Iris pigment epithelial cell (primary cell): ENCODE measurements at regions not wholly inside any gene's neighbourhood (a gene's known extent, or its start where the extent isn't known, plus 50 kb on each side); places are given as distances from the start of the nearest gene placed in this dataset.

ENCODE experiments used
- DNase-seq: peaks from one replicate; pipeline ENCODE4 v3.0.0-alpha.2; 2011; ENCODE audit warnings: low read depth

DNA sequence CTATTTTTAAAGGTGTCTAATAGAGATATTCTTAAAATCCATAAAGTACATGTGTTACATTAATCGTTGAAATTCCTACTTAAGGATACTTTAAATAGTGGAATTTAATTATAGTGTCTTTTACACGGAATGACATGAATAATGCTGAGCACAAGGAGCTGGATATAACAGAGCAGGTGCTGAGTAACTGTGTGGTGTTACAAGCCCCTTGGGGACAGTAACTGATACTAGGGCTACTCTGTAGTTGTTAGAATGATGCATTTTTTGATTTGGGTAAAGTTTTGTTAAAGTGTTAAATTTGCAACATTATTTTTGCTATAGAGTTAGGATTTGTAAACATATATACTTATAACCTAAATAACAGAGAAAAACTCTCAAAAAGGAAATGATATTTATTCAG lies 1496.1 kb downstream of the OTOL1 start:
- DNase-seq, result no peak

DNA sequence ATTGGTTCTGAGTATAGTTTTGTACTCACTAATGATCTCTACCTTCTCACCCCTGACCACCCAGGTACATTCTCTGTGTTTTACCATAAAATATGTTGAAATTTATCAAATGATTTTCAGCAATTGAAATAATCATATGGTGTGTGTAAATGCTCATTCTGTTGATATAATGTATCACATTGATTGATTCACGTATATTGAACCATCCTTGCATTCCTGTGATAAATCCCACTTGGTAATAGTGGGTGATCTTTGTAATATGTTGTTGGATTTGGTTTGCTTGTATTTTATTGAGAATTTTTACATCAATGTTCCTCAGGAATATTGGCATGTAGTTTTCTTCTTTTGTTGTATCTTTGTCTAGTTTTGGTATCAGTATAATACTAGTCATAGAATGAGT lies 1497.6 kb downstream of the OTOL1 start:
- DNase-seq, result no peak

DNA sequence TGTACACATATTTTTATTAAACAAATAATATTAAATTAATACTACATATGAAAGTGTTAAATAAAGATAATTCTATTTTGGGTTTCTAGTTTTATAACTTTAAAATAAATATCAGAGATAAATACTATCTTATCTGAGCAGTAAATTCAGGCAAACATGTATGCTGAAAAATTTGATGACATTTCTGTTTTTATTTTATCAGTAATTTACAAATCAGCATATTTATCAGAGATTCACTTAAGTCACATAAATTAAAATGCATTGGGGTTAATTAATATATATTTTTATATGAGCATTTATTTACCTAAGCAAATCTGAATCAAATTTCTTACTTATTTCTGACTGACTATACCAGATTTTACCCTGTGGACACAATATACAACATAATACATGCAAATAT lies 1499.8 kb downstream of the OTOL1 start:
- no peak for DNase-seq

DNA sequence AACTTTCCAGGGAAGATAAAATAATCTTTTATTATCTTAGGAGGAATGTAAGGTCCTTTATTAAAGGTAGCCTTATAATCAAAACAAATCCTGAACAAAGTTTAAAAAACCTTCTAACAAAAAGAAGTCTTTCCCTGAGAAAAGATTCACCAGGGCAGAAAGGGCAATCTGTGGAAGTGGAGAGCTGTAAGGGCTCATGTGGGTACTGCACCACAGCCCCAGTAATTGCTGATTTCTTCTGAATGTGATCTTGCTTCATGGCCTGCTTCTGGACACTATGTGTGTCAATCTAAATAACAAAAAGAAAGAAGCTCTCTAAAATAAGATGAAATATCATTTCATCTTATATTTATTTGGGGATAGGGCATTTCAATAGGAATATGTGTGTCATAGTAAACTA lies 1501.6 kb downstream of the OTOL1 start:
- no peak for DNase-seq

DNA sequence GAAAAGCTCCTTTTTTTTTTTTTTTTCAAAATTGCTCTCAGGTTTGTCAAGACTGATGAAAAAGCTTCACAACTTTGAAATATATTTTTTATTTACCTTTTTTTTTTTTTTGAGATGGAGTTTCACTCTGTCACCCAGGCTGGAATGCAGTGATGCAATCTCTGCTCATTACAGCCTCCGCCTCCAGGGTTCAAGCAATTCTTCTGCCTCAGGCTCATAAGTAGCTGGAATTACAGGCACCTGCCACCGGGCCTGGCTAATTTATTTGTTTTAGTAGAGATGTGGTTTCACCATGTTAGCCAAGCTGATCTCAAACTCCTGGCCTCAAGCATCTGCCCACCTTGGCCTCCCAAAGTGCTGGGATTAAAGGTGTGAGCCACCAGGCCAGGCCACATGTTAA lies 1515.0 kb downstream of the OTOL1 start:
- no peak for DNase-seq

DNA sequence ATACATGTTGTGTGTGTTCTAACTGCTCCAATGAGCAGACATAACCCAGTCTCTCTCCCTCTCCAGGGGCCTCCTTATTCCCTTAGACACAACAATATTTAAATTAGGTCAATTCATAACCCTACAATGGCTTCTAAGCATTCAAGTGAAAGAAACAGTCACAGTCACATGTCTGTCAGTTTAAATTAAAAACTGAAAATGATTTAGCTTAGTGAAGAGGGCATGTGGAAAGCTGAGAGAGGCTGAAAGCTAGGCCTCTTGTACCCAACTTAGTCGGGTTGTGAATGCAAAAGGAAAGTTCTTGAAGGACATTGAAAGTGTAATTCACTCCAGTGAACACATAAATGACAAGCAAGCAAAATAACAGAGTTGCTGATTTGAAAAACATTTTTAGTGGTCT lies 1519.6 kb downstream of the OTOL1 start:
- DNase-seq, result no peak

DNA sequence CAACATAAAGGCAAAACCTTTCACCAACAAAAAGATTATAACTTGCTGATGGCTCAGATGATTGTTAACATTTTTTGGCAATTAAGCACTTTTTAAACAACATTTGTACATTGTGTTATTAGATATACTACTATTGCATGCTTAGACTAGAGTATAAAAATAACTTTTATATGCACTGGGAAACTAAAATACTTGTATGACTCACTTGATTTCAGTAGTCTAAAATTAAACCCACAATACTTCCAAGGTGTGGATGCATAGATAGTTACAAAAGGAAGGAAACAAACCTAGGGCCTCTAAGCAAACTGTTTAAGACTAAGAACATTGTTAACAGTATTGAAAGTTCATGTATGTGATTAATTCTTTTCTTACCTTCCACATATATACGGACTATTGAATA lies 1521.5 kb downstream of the OTOL1 start:
- DNase-seq, result no peak

DNA sequence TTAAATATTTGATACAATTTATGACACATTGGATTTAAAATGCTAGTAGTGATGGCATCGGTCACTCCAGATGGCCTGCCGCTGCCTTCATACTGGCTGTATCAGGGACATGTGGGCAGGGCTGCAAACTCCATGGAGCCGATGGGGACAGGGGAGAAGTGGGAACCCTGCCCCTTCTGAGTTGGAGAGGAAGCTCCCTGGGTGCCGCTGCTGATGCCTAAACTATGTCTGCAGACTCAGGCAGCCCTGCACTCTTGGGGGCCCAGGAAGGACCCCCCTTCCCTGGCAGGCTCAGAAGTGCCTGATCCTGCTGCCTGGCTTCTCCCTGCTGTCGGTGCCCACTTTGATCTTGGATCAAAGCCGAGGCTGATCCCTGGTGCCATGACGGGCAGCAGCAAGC lies 1522.1 kb downstream of the OTOL1 start:
- no peak for DNase-seq

DNA sequence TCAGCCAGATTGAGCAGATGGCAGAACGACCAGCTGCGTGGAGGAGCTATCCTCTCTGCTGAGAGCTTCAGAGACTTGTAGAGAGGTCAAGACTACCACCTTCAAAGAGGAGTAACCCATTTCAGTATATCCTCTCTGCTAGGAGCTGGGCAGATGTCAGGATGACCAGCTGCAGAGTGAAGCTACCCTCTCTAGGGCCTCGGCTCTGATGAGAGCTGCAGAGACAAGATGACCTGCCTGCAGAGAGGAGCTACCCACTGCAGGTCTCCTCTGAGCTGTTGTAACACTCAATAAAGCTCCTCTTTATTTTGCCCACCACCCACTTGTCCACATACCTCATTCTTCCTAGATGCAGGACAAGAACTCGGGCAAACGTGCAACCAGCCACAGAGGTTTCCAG lies 1522.7 kb downstream of the OTOL1 start:
- no peak for DNase-seq

DNA sequence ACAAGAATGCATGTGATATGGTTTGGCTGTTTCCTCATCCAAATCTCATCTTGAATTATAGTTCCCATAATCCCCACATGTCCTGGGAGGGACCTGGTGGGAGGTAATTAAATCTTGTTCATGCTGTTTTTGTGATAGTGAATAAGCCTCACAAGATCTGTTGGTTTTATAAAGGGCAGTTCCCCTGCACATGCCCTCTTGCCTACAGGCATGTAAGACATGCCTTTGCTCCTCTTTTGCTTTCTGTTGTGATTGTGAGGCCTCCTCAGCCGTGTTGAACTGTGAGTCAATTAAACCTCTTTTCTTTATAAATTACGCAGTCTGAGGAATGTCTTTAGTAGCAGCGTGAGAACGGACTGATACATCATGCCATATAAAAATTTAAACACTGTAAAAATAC lies 1537.0 kb downstream of the OTOL1 start:
- no peak for DNase-seq

DNA sequence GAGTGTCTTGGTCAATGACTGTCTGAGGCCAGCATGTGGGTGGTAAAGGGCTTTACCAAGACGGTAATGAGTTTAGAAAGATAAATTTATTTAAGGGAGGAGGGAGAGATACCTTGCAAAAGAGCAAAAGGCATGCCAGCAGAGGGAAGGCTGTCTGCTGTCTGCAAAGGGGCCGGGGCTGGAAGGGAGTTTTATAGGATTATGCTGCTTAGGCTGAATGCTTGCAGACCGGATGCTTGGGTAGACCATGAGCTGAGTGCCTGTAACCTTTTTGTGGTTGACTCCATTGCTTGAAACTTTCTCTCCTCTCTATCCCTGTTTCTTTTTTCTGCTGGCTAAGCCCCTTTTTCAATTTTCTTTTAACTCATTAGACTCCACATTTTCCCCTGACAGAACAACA lies 1543.0 kb downstream of the OTOL1 start:
- no peak for DNase-seq

DNA sequence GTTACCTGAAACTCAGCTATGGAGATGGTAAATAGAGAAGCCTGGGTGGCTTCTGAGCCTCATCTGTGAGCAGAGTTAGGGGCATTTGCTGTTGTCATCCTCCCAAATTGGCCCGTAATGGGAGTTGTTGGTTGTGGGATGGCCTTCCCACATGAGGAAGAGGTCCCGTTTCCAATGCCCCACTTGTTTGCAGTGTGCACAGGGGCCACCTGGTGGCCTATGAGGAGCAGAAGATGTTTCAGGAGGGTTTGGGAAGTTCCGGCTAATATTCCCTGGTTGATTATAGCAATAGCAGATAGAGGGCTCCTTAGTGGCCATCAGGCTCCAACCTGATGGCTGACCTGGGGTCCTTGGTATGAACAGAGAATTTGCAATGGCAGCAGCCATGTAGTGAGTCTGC lies 1546.5 kb downstream of the OTOL1 start:
- DNase-seq, result peak; percentile 41

DNA sequence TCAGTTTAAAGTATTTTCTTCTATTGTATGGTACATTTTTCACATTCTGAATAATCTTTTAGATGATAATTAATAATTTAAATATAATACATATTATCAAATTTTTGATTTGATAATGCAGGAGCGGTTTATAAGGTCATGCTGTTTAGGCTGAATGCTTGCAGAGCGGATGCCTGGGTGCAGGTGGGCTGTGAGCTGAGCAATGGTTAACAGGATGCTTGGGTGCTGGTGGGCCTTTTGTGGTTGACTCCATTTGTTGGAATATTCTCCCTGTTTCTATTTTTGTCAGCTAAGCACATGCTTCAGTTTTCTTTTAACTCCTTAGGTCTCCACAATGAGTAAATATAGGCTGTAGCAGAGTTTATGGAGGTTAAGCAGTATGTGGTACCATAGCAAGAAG lies 1549.3 kb downstream of the OTOL1 start:
- DNase-seq, result no peak

DNA sequence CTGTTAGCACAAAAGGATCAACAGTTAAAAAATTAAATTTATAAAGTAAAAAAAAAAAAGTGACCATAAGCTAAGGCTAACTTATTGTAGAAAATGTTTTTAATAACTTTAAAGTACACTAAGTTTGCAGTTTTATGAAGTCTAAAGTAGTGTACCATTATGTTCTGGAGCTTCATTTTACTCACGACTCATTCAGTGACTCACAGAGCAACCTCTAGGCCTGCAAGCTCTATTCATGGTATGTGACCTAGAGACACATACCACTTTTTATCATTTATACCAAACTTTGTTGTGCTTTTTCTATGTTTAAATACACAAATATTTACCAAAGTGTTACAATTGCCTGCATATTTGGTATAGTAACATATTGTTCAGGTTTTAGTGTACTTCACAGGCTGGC lies 1552.3 kb downstream of the OTOL1 start:
- no peak for DNase-seq

DNA sequence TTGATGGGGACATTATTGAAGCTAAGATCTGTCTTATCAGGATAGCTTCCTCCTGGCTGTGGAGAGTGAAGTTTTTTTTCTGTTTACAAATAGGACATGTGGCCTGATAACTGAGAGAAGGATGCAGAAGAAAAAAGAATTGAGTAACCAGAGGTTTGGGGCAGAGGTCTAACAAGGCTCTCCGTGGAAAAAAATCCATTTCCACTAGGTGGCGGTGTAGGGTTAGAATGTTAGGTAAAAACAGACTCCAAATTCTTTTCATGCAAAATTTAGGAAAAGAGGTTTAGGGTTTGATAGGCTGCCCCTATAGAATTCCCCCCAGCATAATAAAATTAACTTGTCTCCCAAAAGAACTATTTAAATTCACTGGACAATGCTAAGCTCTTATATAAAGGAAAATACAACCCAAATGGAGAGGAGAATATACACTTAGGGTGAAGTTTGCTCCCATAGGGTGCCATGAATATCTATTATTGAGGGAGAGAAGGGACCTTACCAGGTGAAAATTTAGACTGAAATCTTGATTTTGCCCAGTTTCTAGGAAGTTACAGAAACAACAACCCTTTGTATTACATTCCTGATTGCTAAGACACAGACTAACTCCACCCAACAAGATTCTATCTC lies 1560.4 kb downstream of the OTOL1 start:
- DNase-seq, result peak; percentile 48

DNA sequence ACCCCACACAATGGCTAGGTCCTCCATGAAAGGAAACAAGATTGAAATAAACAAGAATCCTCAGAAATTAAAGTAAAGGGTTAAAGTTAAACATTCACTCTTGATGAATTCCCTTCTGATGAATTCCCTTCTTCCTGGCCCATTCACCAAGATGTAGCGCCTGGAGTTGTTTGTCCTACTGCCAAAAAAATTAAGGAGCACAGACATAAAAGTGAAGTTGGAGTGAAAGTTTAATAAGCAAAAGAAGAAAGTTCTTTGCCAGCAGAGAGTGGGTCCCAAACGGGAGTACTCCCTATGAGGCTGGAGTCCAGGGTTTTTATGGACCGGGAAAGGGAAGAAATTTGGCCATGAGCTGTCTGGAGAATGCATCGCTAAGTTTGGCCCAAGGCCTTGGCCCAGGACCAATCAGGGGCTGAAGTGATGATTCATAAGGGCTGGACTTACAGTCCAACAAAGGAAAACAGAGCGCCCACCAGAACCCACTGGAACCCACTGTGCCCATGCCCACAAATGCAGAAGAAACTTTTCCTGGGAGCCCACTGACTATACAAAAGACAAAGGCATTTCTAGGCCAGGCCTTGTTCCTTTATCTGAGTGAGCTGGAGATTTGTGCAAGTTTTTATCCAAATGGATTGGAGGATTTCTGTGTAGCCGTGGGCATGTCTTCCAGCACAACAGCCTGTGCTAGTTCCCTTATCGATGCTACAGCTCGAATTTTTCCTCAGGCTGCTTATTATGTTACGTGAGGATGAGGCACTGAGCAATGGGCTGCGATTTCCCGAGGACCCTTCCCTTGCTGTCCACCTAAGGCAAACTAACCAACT lies 1561.6 kb downstream of the OTOL1 start:
- DNase-seq, result no peak

DNA sequence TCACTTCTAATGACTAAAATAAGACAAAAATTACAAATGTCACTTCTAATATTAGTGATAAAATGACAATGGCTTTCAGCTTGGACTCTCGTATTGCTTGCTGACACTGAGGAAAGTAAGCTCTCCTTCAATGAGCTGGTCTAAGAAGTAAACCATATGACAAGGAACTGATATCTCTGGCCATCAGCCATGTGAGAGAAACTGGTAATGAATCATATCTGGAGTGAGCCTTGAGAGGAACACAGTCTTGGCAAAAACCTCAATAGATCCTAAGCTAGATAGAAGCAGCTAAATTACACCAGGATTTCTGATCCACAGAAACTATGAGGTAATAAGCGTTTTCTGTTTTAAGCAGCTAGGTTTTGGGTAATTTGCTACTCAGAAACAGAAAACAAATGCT lies 1575.1 kb downstream of the OTOL1 start:
- peak; percentile 61 for DNase-seq
